Adrenal gland (tissue), 9 donors: ENCODE measurements at regions not wholly inside any gene's neighbourhood (a gene's known extent, or its start where the extent isn't known, plus 50 kb on each side); places are given as distances from the start of the nearest gene placed in this dataset.
"Not testable (repeated sequence)": the region's sequence is repeated elsewhere in the genome, so short reads cannot be mapped to it uniquely, and the experiment has no call there.

Source experiments
- DNase-seq, 7 donors: peaks; one replicate each; pipeline ENCODE4 v3.0.0-alpha.2; 2019 to 2020
- H3K27ac ChIP-seq, 5 donors: fragments of 200-600 bp; sonication (generic) in 4 of 5; 1 replicate in 3 of 5; 2 replicates in 2 of 5; pipeline versions ENCODE4 v1.5.1 to v1.8.0; 2016 to 2020; ENCODE audit warnings: mild to moderate bottlenecking in 1 of 5
- H3K27me3 ChIP-seq: fragments of 200-600 bp; 2 replicates; pipeline ENCODE4 v1.8.0; 2021
- H3K36me3 ChIP-seq, 2 donors: fragments of 200-600 bp; replicated peaks in 1 of 2; 1 replicate in 1 of 2; 2 replicates in 1 of 2; pipeline versions ENCODE4 v1.5.1 to v1.8.0; 2018 to 2022
- H3K4me1 ChIP-seq, 2 donors: fragments of 200-600 bp; replicated peaks in 1 of 2; 1 replicate in 1 of 2; 2 replicates in 1 of 2; pipeline versions ENCODE4 v1.5.1 to v1.8.0; 2018 to 2021
- H3K4me3 ChIP-seq, 4 donors: fragments of 200-600 bp; sonication (generic) in 3 of 4; one replicate each; pipeline ENCODE4 v1.5.1; 2016 to 2018
- H3K9me3 ChIP-seq, 3 donors: fragments of 200-600 bp; sonication (generic) in 1 of 3; replicated peaks in 1 of 3; 1 replicate in 2 of 3; 2 replicates in 1 of 3; pipeline versions ENCODE4 v1.5.1 to v1.8.0; 2016 to 2021
- CTCF ChIP-seq, 6 experiments: fragments of 450-650 bp in 4 of 6; fragments of 200-600 bp in 2 of 6; sonication (generic) in 1 of 6; IDR thresholded peaks; 1 replicate in 5 of 6; 2 replicates in 1 of 6; pipeline versions ENCODE4 v1.5.1 to v1.8.0; 2016 to 2021; ENCODE audit warnings: antibody characterized with exemption in 6 of 6, mild to moderate bottlenecking in 2 of 6, moderate library complexity in 1 of 6
- POLR2A ChIP-seq, 2 donors: fragments of 450-650 bp; IDR thresholded peaks; one replicate each; pipeline ENCODE4 v1.6.1; 2017; ENCODE audit warnings: antibody characterized with exemption in 2 of 2, mild to moderate bottlenecking in 2 of 2, moderate library complexity in 1 of 2
- WGBS, 4 donors: extraction: QIAGEN DNeasy Blood & Tissue Kit in 2 of 4; methylation state at CpG; one replicate each; pipeline versions ENCODE4 v1.1.5 to v1.1.7; 2013 to 2017; 5-methylcytosine and 5-hydroxymethylcytosine counted together
- intact Hi-C, 2 donors: fragments of 100-400 bp; cut with DNase I; formaldehyde crosslinking; loops; one replicate each; pipeline versions ENCODE4 v1.14.1 to v1.15.0; 2022 to 2023
- donor health status: healthy with polysubstance abuse.
- donor health status: Bipolar disorder and iron deficiency.
- donor health status: DM: yes; HTN: yes; CAD: no.
- donor health status: DM: no; HTN: no; CAD: no.
- donor health status: DM: no; HTN: no; CAD: no.

GRCh38 chr13:20297181-20297580 is 65.1 kb upstream of the GJB6 start:
- TF ChIP-seq CTCF (IDR thresholded peaks at IDR 0.05), result no peak
- no peak for TF ChIP-seq POLR2A (IDR thresholded peaks at IDR 0.05)
- Histone ChIP-seq H3K27ac (no peak overlapping the region), H3K4me1 (no peaks in the 10 kb centered on the region), H3K4me3 (no peak overlapping the region), H3K9me3 (no peaks in the 10 kb centered on the region), H3K27me3 (peaks cover 16% of the 10 kb centered on the region), H3K36me3 (no peaks in the 10 kb centered on the region)
- intact Hi-C loops, result no loop called here
- WGBS, 4 donors, result 60 to 67% (median 61%) methylated on average over 3 of the region's 3 CpGs
- no peak for DNase-seq

- WGBS, 4 donors, result 76 to 81% (median 77%) methylated on average over 8 of the region's 8 CpGs
- DNase-seq, result no peak
- intact Hi-C loops, result no loop called here
- H3K9me3 ChIP-seq, result no peaks in the 10 kb centered on the region
- no peak overlapping the region for H3K4me3 ChIP-seq
- H3K27me3 ChIP-seq, result peaks cover 4% of the 10 kb centered on the region
- H3K4me1 ChIP-seq, result no peaks in the 10 kb centered on the region
- no peaks in the 10 kb centered on the region for H3K36me3 ChIP-seq
- no peak overlapping the region for H3K27ac ChIP-seq
- no peak for TF ChIP-seq POLR2A (IDR thresholded peaks at IDR 0.05)
- no peak for TF ChIP-seq CTCF (IDR thresholded peaks at IDR 0.05)
Observed at GRCh38 chr13:20295956-20296355, 63.8 kb upstream of the GJB6 start.

GRCh38 chr13:20294497-20294896 is 62.4 kb upstream of the GJB6 start:
- intact Hi-C loops, result no loop called here
- no peaks in the 10 kb centered on the region for H3K4me1 ChIP-seq
- H3K4me3 ChIP-seq, result no peak overlapping the region
- H3K9me3 ChIP-seq, result no peaks in the 10 kb centered on the region
- H3K36me3 ChIP-seq, result no peaks in the 10 kb centered on the region
- DNase-seq, result no peak
- TF ChIP-seq CTCF (IDR thresholded peaks at IDR 0.05) (no peak), POLR2A (IDR thresholded peaks at IDR 0.05) (no peak)
- WGBS, 4 donors, result 56 to 72% (median 60%) methylated on average over 3 of the region's 3 CpGs
- no peak overlapping the region for H3K27ac ChIP-seq
- no peaks in the 10 kb centered on the region for H3K27me3 ChIP-seq

GRCh38 chr13:20292301-20292700 is 60.2 kb upstream of the GJB6 start:
- H3K4me1 ChIP-seq, H3K36me3 ChIP-seq, H3K27me3 ChIP-seq, H3K4me3 ChIP-seq, DNase-seq, H3K27ac ChIP-seq, intact Hi-C loops, H3K9me3 ChIP-seq: not testable (repeated sequence)
- 94 to 96% (median 94%) methylated on average over 25 to 30 of the region's 30 CpGs for WGBS, 4 donors

- Histone ChIP-seq H3K27ac (no peak overlapping the region), H3K36me3 (no peaks in the 10 kb centered on the region), H3K9me3 (no peaks in the 10 kb centered on the region), H3K4me3 (no peak overlapping the region), H3K4me1 (no peaks in the 10 kb centered on the region), H3K27me3 (no peaks in the 10 kb centered on the region)
- TF ChIP-seq POLR2A (IDR thresholded peaks at IDR 0.05) (no peak), CTCF (IDR thresholded peaks at IDR 0.05) (no peak)
- no peak for DNase-seq
- intact Hi-C loops, result no loop called here
- WGBS, 4 donors, result 64 to 73% (median 69%) methylated on average over 5 of the region's 5 CpGs
Observed at GRCh38 chr13:20291675-20292074, 59.6 kb upstream of the GJB6 start.
